GM19463 (cell line): ENCODE measurements at regions not wholly inside any gene's neighbourhood (a gene's known extent, or its start where the extent isn't known, plus 50 kb on each side); places are given as distances from the start of the nearest gene placed in this dataset.
"Not testable (repeated sequence)": the region's sequence is repeated elsewhere in the genome, so short reads cannot be mapped to it uniquely, and the experiment has no call there.

Experiments
- ATAC-seq: cut with Tn5 transposase; IDR thresholded peaks from one replicate; pipeline ENCODE4 v1.9.1; 2021; ENCODE audit warnings: mild to moderate bottlenecking, moderate library complexity; ENCODE audit not compliant: unreplicated experiment

GRCh38 chr11:33974804-33975203, 76.7 kb upstream of the CAPRIN1 start:
- ATAC-seq: no peak

- not testable (repeated sequence) for ATAC-seq
Measured at GRCh38 chr11:33971530-33971929, 79.7 kb upstream of the LMO2 start.

GRCh38 chr11:33970984-33971466, 79.1 kb upstream of the LMO2 start:
- no peak for ATAC-seq

- no peak for ATAC-seq
Measured at GRCh38 chr11:33967451-33967850, 75.6 kb upstream of the LMO2 start.

GRCh38 chr11:33965032-33965431, 73.2 kb upstream of the LMO2 start:
- no peak for ATAC-seq

- ATAC-seq: no peak
Measured at GRCh38 chr11:33959855-33960400, 68.1 kb upstream of the LMO2 start.

- ATAC-seq: no peak
Measured at GRCh38 chr11:33957304-33957917, 65.5 kb upstream of the LMO2 start.

GRCh38 chr11:33956611-33957010, 64.7 kb upstream of the LMO2 start:
- ATAC-seq: no peak

- no peak for ATAC-seq
Measured at GRCh38 chr11:33953289-33953688, 61.4 kb upstream of the LMO2 start.

GRCh38 chr11:33952805-33953204, 60.9 kb upstream of the LMO2 start:
- no peak for ATAC-seq

GRCh38 chr11:33949252-33949913, 57.5 kb upstream of the LMO2 start:
- ATAC-seq: no peak

GRCh38 chr11:33948494-33948893, 56.6 kb upstream of the LMO2 start:
- no peak for ATAC-seq

- not testable (repeated sequence) for ATAC-seq
Measured at GRCh38 chr11:33947918-33948317, 56.0 kb upstream of the LMO2 start.

- ATAC-seq: no peak
Measured at GRCh38 chr11:33946930-33947329, 55.1 kb upstream of the LMO2 start.

GRCh38 chr11:33945481-33946268, 53.8 kb upstream of the LMO2 start:
- ATAC-seq: no peak

GRCh38 chr11:33944693-33945424, 53.0 kb upstream of the LMO2 start:
- ATAC-seq: no peak

GRCh38 chr11:33944345-33944692, 52.4 kb upstream of the LMO2 start:
- ATAC-seq: no peak

- peak; percentile 62 for ATAC-seq
Measured at GRCh38 chr11:33942954-33943353, 51.1 kb upstream of the LMO2 start.

GRCh38 chr11:33941637-33942160, 49.8 kb upstream of the LMO2 start:
- no peak for ATAC-seq
